H1 (cell line): ENCODE measurements at regions not wholly inside any gene's neighbourhood (a gene's known extent, or its start where the extent isn't known, plus 50 kb on each side); places are given as distances from the start of the nearest gene placed in this dataset.

Experiments used
- CTCF ChIA-PET: fragments of 300-600 bp; sonication (Branson Sonifier 250); formaldehyde crosslinking; loops from one replicate; lab custom pipeline; 2021; ENCODE audit not compliant: partially characterized antibody; lab: Charles Lee
- POLR2A ChIA-PET: fragments of 300-600 bp; sonication (Branson Sonifier 250); formaldehyde crosslinking; loops from one replicate; lab custom pipeline; 2021; ENCODE audit warnings: inconsistent platforms; ENCODE audit not compliant: partially characterized antibody; lab: Charles Lee
- DNase-seq, 2 experiments: peaks; one replicate each; pipeline versions ENCODE4 v3.0.0 to v3.0.0-alpha.2; 2010 to 2022; ENCODE audit warnings: low spot score in 2 of 2, low read depth in 1 of 2, mixed read lengths in 1 of 2
- FAIRE-seq: peaks from 2 replicates; lab custom pipeline; 2011; peaks lifted over from hg19 to GRCh38; lab: Jason Lieb, UNC
- H2AFZ ChIP-seq: 2 replicates; pipeline ENCODE4 v1.8.1; 2012; ENCODE audit warnings: low read length, inconsistent platforms
- H2AK5ac ChIP-seq: 2 replicates; pipeline ENCODE4 v1.6.1; 2013; ENCODE audit warnings: low read depth, low read length
- H2BK120ac ChIP-seq: replicated peaks from 2 replicates; pipeline ENCODE3; 2013; ENCODE audit warnings: low read depth, low read length, inconsistent platforms
- H2BK12ac ChIP-seq: 2 replicates; pipeline ENCODE4 v1.6.1; 2013; ENCODE audit warnings: low read depth, low read length
- H2BK15ac ChIP-seq: 2 replicates; pipeline ENCODE4 v1.6.1; 2013; ENCODE audit warnings: low read length
- H2BK20ac ChIP-seq: 2 replicates; pipeline ENCODE4 v1.6.1; 2013; ENCODE audit warnings: low read length
- H2BK5ac ChIP-seq: 2 replicates; pipeline ENCODE4 v1.6.1; 2013; ENCODE audit warnings: low read depth, low read length
- H3K14ac ChIP-seq: 2 replicates; pipeline ENCODE4 v1.6.1; 2013; ENCODE audit warnings: inconsistent platforms; ENCODE audit not compliant: insufficient read length
- H3K18ac ChIP-seq: 2 replicates; pipeline ENCODE4 v1.6.1; 2013; ENCODE audit warnings: low read length; ENCODE audit errors: extremely low read depth
- H3K23ac ChIP-seq: 2 replicates; pipeline ENCODE4 v1.6.1; 2013; ENCODE audit warnings: inconsistent platforms; ENCODE audit not compliant: insufficient read length
- H3K23me2 ChIP-seq: 2 replicates; pipeline ENCODE4 v1.6.1; 2013; ENCODE audit warnings: low read depth, low read length
- H3K27ac ChIP-seq: 2 replicates; pipeline ENCODE4 v1.6.1; 2011; ENCODE audit warnings: low read depth, low read length, inconsistent platforms
- H3K27me3 ChIP-seq, 4 experiments: replicated peaks in 1 of 4; 1 replicate in 1 of 4; 2 replicates in 3 of 4; pipeline versions ENCODE4 v1.6.1 to v1.8.1; 2011 to 2013; ENCODE audit warnings: low read length in 3 of 4, mild to moderate bottlenecking in 3 of 4, inconsistent platforms in 2 of 4, mixed read lengths in 2 of 4, moderate library complexity in 1 of 4; ENCODE audit not compliant: control insufficient read depth in 3 of 4, insufficient read depth in 3 of 4; ENCODE audit errors: extremely low read depth in 1 of 4
- H3K36me3 ChIP-seq, 4 experiments: 2 replicates each; pipeline versions ENCODE4 v1.6.1 to v1.8.1; 2011 to 2013; ENCODE audit warnings: mild to moderate bottlenecking in 4 of 4, low read length in 3 of 4, moderate library complexity in 2 of 4, control low read depth in 1 of 4, inconsistent platforms in 1 of 4; ENCODE audit not compliant: insufficient read depth in 4 of 4, control insufficient read depth in 2 of 4
- H3K4ac ChIP-seq: replicated peaks from 2 replicates; pipeline ENCODE3; 2013; ENCODE audit warnings: low read length, low read depth, mixed read lengths, inconsistent platforms; ENCODE audit not compliant: insufficient read length
- H3K4me1 ChIP-seq, 4 experiments: replicated peaks in 1 of 4; 1 replicate in 1 of 4; 2 replicates in 3 of 4; pipeline versions ENCODE4 v1.6.1 to v1.8.1; 2011 to 2013; ENCODE audit warnings: low read length in 3 of 4, inconsistent platforms in 2 of 4, mixed read lengths in 1 of 4; ENCODE audit not compliant: insufficient read depth in 4 of 4, control insufficient read depth in 3 of 4
- H3K4me2 ChIP-seq, 2 experiments: 2 replicates each; pipeline versions ENCODE4 v1.6.1 to v1.8.1; 2011 to 2013; ENCODE audit warnings: low read depth in 2 of 2, low read length in 2 of 2, control low read depth in 1 of 2, inconsistent platforms in 1 of 2, mild to moderate bottlenecking in 1 of 2; ENCODE audit not compliant: insufficient read depth in 1 of 2
- H3K4me3 ChIP-seq, 4 experiments: fragments of 200-600, 300-600 bp in 1 of 4; sonication (generic), shearing (Covaris generic), sonication (Bioruptor Twin) in 1 of 4; 2 replicates each; pipeline versions ENCODE4 v1.5.1 to v1.8.1; 2011 to 2016; ENCODE audit warnings: low read length in 4 of 4, low read depth in 3 of 4, control low read depth in 2 of 4, inconsistent platforms in 2 of 4, mild to moderate bottlenecking in 2 of 4, mixed read lengths in 1 of 4, moderate library complexity in 1 of 4; ENCODE audit not compliant: insufficient read depth in 2 of 4; ENCODE audit errors: extremely low read depth in 1 of 4
- H3K56ac ChIP-seq: replicated peaks from 2 replicates; pipeline ENCODE3; 2013; ENCODE audit warnings: low read depth, mild to moderate bottlenecking, mixed read lengths, low read length, inconsistent platforms; ENCODE audit not compliant: insufficient read length
- H3K79me1 ChIP-seq: 2 replicates; pipeline ENCODE4 v1.6.1; 2013; ENCODE audit warnings: low read depth, low read length, control low read depth
- H3K79me2 ChIP-seq, 2 experiments: 2 replicates each; pipeline versions ENCODE4 v1.6.1 to v1.8.1; 2012 to 2013; ENCODE audit warnings: low read length in 2 of 2, mild to moderate bottlenecking in 2 of 2, inconsistent platforms in 1 of 2; ENCODE audit not compliant: insufficient read depth in 2 of 2, control insufficient read depth in 1 of 2
- H3K9ac ChIP-seq, 4 experiments: replicated peaks in 1 of 4; 1 replicate in 1 of 4; 2 replicates in 3 of 4; pipeline versions ENCODE4 v1.6.1 to v1.8.1; 2011 to 2013; ENCODE audit warnings: low read depth in 3 of 4, low read length in 3 of 4, control low read depth in 2 of 4, mild to moderate bottlenecking in 2 of 4, moderate library complexity in 2 of 4, inconsistent platforms in 1 of 4; ENCODE audit errors: extremely low read depth in 1 of 4
- H3K9me3 ChIP-seq, 2 experiments: 2 replicates each; pipeline versions ENCODE4 v1.6.1 to v1.8.1; 2012 to 2013; ENCODE audit warnings: mild to moderate bottlenecking in 2 of 2, moderate library complexity in 2 of 2, control low read depth in 1 of 2, inconsistent platforms in 1 of 2, low read depth in 1 of 2, low read length in 1 of 2, mixed read lengths in 1 of 2; ENCODE audit not compliant: insufficient read depth in 2 of 2
- H4K20me1 ChIP-seq, 2 experiments: replicated peaks in 1 of 2; 2 replicates each; pipeline versions ENCODE3 to v1.8.1; 2011 to 2013; ENCODE audit warnings: inconsistent platforms in 2 of 2, low read length in 2 of 2, mild to moderate bottlenecking in 1 of 2; ENCODE audit not compliant: insufficient read depth in 2 of 2, control insufficient read depth in 1 of 2
- H4K5ac ChIP-seq: 2 replicates; pipeline ENCODE4 v1.6.1; 2013; ENCODE audit warnings: low read length, low read depth, mixed read lengths, inconsistent platforms; ENCODE audit not compliant: insufficient read length
- H4K8ac ChIP-seq: 2 replicates; pipeline ENCODE4 v1.8.0; 2013; ENCODE audit warnings: mild to moderate bottlenecking, moderate library complexity, low read length, inconsistent platforms; ENCODE audit not compliant: insufficient read depth; ENCODE audit errors: extremely low read depth
- H4K91ac ChIP-seq: replicated peaks from 2 replicates; pipeline ENCODE3; 2013; ENCODE audit warnings: low read length, mixed read lengths, inconsistent platforms; ENCODE audit not compliant: insufficient read length
- ASH2L ChIP-seq: fragments of 200-600, 300-600 bp; sonication (generic); IDR thresholded peaks from one replicate; pipeline ENCODE4 v1.7.1; 2017; ENCODE audit warnings: low read length
- CREB1 ChIP-seq: IDR thresholded peaks from 2 replicates; pipeline ENCODE4 v1.6.1; 2012; ENCODE audit warnings: inconsistent platforms
- FOSL1 ChIP-seq: IDR thresholded peaks from 2 replicates; pipeline ENCODE4 v1.6.1; 2011; ENCODE audit warnings: mild to moderate bottlenecking, low read depth, low read length, moderate library complexity; ENCODE audit not compliant: insufficient read depth
- GABPA ChIP-seq: IDR thresholded peaks from 2 replicates; pipeline ENCODE4 v1.6.1; 2011; ENCODE audit warnings: mild to moderate bottlenecking, low read length, moderate library complexity, borderline replicate concordance; ENCODE audit not compliant: insufficient read depth
- KDM5A ChIP-seq: fragments of 200-600 bp; IDR thresholded peaks from 2 replicates; pipeline ENCODE4 v1.7.1; 2012; ENCODE audit warnings: mild to moderate bottlenecking, low read length, inconsistent platforms, mixed read lengths
- NANOG ChIP-seq: IDR thresholded peaks from 2 replicates; pipeline ENCODE4 v1.6.1; 2011; ENCODE audit warnings: low read length, low read depth, mild to moderate bottlenecking, inconsistent platforms; ENCODE audit not compliant: insufficient read depth, poor library complexity, severe bottlenecking
- NRF1 ChIP-seq: IDR thresholded peaks from 2 replicates; pipeline ENCODE4 v1.6.1; 2011; ENCODE audit warnings: mild to moderate bottlenecking, low read depth, low read length, improper control_type of control experiment
- WGBS, 2 experiments: shearing (Covaris generic) in 1 of 2; methylation state at CpG; one replicate each; pipeline versions ENCODE4 v1.1.6 to v1.1.7; 2013 to 2015; ENCODE audit warnings: low lambda C conversion rate in 2 of 2, mixed read lengths in 2 of 2, inconsistent platforms in 1 of 2, low coverage in 1 of 2, missing lambda C conversion rate in 1 of 2; ENCODE audit not compliant: insufficient replicate concordance in 2 of 2, insufficient coverage in 1 of 2, insufficient read length in 1 of 2; ENCODE audit errors: extremely low coverage in 1 of 2, missing lambda C conversion rate in 1 of 2; 5-methylcytosine and 5-hydroxymethylcytosine counted together
- TF ChIP-seq, protein P1 (sequence below): IDR thresholded peaks from 2 replicates; pipeline ENCODE4 v1.6.1; 2012; ENCODE audit warnings: inconsistent platforms
- TF ChIP-seq, protein P2 (sequence below): IDR thresholded peaks from 2 replicates; pipeline ENCODE4 v1.6.1; 2011; ENCODE audit warnings: low read depth, mild to moderate bottlenecking, low read length; ENCODE audit not compliant: insufficient read depth

DNA sequence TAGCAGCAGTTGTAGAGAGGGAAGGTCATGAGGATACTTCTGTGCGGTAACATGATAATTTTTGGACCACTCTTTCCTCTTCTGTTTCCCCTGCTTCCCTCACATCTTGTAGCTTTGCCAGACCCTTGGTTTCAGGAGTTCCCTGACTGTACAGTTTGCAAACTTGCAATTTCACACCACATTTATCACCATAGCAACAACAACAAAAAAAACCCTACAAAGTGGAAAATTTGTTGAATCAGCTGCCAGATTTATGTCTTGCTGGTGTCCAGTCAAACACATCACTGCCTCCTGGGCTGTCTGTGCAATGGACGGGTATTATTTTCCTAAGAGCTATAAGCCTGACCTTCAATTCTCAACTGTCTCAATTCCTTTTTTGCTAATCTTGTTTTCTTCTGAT is 751.6 kb downstream of the TLR4 start:
- FAIRE-seq: no peak
- no peak overlapping the region for H2BK20ac ChIP-seq
- TF ChIP-seq KDM5A: no peak
- no peak for TF ChIP-seq ASH2L
- TF ChIP-seq, protein P1, sequence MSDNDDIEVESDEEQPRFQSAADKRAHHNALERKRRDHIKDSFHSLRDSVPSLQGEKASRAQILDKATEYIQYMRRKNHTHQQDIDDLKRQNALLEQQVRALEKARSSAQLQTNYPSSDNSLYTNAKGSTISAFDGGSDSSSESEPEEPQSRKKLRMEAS: no peak
- TF ChIP-seq CREB1: no peak
- TF ChIP-seq FOSL1: no peak
- TF ChIP-seq NANOG: no peak
- TF ChIP-seq, protein P2, sequence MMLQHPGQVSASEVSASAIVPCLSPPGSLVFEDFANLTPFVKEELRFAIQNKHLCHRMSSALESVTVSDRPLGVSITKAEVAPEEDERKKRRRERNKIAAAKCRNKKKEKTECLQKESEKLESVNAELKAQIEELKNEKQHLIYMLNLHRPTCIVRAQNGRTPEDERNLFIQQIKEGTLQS: no peak
- TF ChIP-seq GABPA: no peak
- TF ChIP-seq NRF1: no peak

More for the DNA sequence above, 751.6 kb downstream of the TLR4 start:
- H2AFZ ChIP-seq: no peak overlapping the region
- POLR2A ChIA-PET: no interaction called here
- H3K79me2 ChIP-seq: no peaks in the 10 kb centered on the region
- no peak overlapping the region for H2AK5ac ChIP-seq
- no peak overlapping the region for H3K14ac ChIP-seq
- no peaks in the 10 kb centered on the region for H3K23me2 ChIP-seq
- no peak overlapping the region for H4K8ac ChIP-seq
- no peak for DNase-seq
- no peak overlapping the region for H2BK120ac ChIP-seq
- H3K4me1 ChIP-seq: peaks cover 0 to 2% (median 0%) of the 10 kb centered on the region in 4 experiments; a peak in 2 of 7 replicates
- H3K9ac ChIP-seq: no peak overlapping the region
- WGBS, 2 experiments: 93% methylated on average over 2 of the region's 2 CpGs; no CpG with 5 or more reads in 1 of the 2 experiments
- no peak overlapping the region for H3K4me2 ChIP-seq
- H2BK5ac ChIP-seq: no peak overlapping the region
- H3K9me3 ChIP-seq: no peaks in the 10 kb centered on the region
- H4K5ac ChIP-seq: no peak overlapping the region
- H4K91ac ChIP-seq: no peak overlapping the region
- no peaks in the 10 kb centered on the region for H3K27me3 ChIP-seq
- H3K56ac ChIP-seq: no peak overlapping the region
- H2BK12ac ChIP-seq: no peak overlapping the region
- no peak overlapping the region for H2BK15ac ChIP-seq
- no peaks in the 10 kb centered on the region for H3K79me1 ChIP-seq
- H3K4ac ChIP-seq: no peak overlapping the region
- no peak overlapping the region for H3K27ac ChIP-seq
- H3K4me3 ChIP-seq: no peak overlapping the region
- CTCF ChIA-PET: no interaction called here
- no peaks in the 10 kb centered on the region for H3K36me3 ChIP-seq
- no peak overlapping the region for H3K23ac ChIP-seq
- H3K18ac ChIP-seq: no peak overlapping the region
- H4K20me1 ChIP-seq: no peaks in the 10 kb centered on the region
